ENCODE measurements at regions not wholly inside any gene's neighbourhood (a gene's known extent, or its start where the extent isn't known, plus 50 kb on each side); places are given as distances from the start of the nearest gene placed in this dataset.

GRCh38 chr2:2889646-2890045 is 488.0 kb downstream of the EIPR1 start:
- Histone ChIP-seq H3K27me3 (ENCODE audit: insufficient read depth, low read depth, severe bottlenecking) (no peaks in the 10 kb centered on the region), H3K27ac (no peak overlapping the region), H3K36me3 (no peaks in the 10 kb centered on the region), H3K9me3 (ENCODE audit: severe bottlenecking) (no peaks in the 10 kb centered on the region), H3K4me3 (ENCODE audit: low read depth, low read length) (no peak overlapping the region)
- DNase-seq = no peak
- TF ChIP-seq, protein P1, sequence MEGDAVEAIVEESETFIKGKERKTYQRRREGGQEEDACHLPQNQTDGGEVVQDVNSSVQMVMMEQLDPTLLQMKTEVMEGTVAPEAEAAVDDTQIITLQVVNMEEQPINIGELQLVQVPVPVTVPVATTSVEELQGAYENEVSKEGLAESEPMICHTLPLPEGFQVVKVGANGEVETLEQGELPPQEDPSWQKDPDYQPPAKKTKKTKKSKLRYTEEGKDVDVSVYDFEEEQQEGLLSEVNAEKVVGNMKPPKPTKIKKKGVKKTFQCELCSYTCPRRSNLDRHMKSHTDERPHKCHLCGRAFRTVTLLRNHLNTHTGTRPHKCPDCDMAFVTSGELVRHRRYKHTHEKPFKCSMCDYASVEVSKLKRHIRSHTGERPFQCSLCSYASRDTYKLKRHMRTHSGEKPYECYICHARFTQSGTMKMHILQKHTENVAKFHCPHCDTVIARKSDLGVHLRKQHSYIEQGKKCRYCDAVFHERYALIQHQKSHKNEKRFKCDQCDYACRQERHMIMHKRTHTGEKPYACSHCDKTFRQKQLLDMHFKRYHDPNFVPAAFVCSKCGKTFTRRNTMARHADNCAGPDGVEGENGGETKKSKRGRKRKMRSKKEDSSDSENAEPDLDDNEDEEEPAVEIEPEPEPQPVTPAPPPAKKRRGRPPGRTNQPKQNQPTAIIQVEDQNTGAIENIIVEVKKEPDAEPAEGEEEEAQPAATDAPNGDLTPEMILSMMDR (IDR thresholded peaks at IDR 0.05; ENCODE audit: low read depth, low read length) = no peak

- DNase-seq = no peak
- Histone ChIP-seq H3K36me3 (no peaks in the 10 kb centered on the region), H3K4me3 (ENCODE audit: low read depth, low read length) (no peak overlapping the region), H3K27me3 (ENCODE audit: insufficient read depth, low read depth, severe bottlenecking) (no peaks in the 10 kb centered on the region), H3K9me3 (ENCODE audit: severe bottlenecking) (no peaks in the 10 kb centered on the region), H3K27ac (no peak overlapping the region)
- TF ChIP-seq, protein P1 (IDR thresholded peaks at IDR 0.05; ENCODE audit: low read depth, low read length) = no peak
These were observed 488.5 kb downstream of the EIPR1 start for GRCh38 chr2:2889141-2889540.

- H3K27ac ChIP-seq = no peak overlapping the region
- peaks cover 3% of the 10 kb centered on the region for H3K9me3 ChIP-seq (ENCODE audit: severe bottlenecking)
- no peaks in the 10 kb centered on the region for H3K27me3 ChIP-seq (ENCODE audit: insufficient read depth, low read depth, severe bottlenecking)
- TF ChIP-seq, protein P1 (IDR thresholded peaks at IDR 0.05; ENCODE audit: low read depth, low read length) = no peak
- no peak overlapping the region for H3K4me3 ChIP-seq (ENCODE audit: low read depth, low read length)
- no peaks in the 10 kb centered on the region for H3K36me3 ChIP-seq
- DNase-seq = no peak
These were observed 489.7 kb downstream of the EIPR1 start for GRCh38 chr2:2887772-2888387.

DNA sequence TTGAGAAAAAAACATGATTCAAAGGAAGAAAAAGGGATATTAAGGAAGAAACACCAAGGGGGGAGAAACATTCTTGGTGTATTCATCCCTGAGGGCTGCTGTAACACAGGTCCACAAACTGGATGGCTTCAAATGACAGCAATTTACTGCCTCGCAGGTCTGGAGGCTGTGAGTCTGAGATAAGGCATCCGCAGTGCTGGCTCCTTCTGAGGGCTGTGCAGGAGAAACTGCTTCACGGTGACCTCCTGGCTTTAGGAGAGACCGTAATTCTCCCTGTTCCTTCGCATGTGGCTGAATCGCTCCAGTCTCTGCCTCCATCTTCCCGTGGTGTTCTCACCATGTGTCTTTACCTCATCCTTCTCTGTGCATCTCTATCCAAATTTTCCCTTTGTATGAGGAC is 490.7 kb downstream of the EIPR1 start:
- H3K27me3 ChIP-seq (ENCODE audit: insufficient read depth, low read depth, severe bottlenecking) = no peaks in the 10 kb centered on the region
- peaks cover 9% of the 10 kb centered on the region for H3K9me3 ChIP-seq (ENCODE audit: severe bottlenecking)
- no peak for DNase-seq
- TF ChIP-seq, protein P1 (IDR thresholded peaks at IDR 0.05; ENCODE audit: low read depth, low read length) = no peak
- no peak overlapping the region for H3K27ac ChIP-seq
- H3K36me3 ChIP-seq = no peaks in the 10 kb centered on the region
- H3K4me3 ChIP-seq (ENCODE audit: low read depth, low read length) = no peak overlapping the region

DNA sequence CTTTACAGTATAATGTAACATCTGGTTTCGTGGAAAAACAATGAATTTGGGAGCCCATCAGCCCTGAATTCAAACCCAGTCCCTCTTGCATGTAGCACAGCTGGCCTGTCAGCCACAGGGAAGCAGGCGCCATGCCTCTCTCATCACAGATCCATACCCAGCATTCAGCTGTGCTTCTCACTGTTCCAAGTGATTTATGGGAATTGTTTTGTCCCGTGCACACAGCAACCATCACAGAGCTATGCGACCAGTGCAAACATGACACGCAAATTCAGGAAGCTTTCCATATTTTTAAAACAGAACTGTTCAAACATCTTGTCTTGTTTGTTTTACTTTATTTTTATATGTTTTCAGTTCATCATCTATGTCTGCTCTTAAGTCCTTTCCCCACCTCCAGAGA is 496.1 kb downstream of the EIPR1 start:
- Histone ChIP-seq H3K36me3 (no peaks in the 10 kb centered on the region), H3K9me3 (ENCODE audit: severe bottlenecking) (peaks cover 18% of the 10 kb centered on the region), H3K27me3 (ENCODE audit: insufficient read depth, low read depth, severe bottlenecking) (no peaks in the 10 kb centered on the region), H3K4me3 (ENCODE audit: low read depth, low read length) (no peak overlapping the region), H3K27ac (no peak overlapping the region)
- DNase-seq = no peak
- TF ChIP-seq, protein P1 (IDR thresholded peaks at IDR 0.05; ENCODE audit: low read depth, low read length) = no peak

DNA sequence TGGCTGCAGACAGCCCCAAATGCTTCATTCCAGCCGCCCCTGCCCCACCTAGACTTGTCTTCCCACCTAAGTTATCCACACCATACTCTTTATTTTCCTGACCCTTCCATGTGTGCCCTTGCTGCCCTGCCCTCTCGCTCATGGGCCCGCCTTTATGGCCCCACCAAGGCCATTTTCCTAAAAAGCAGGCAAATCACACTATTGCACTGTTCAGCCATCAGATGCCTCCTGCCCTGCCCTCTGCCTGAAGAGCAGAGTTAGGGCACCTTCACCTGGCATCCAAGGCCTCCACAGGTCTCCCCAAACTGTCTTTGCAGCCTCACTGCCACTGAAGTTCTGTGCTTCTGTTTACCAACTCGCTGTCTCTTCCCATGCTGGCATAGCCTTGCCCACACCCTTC is 496.7 kb downstream of the EIPR1 start:
- TF ChIP-seq, protein P1 (IDR thresholded peaks at IDR 0.05; ENCODE audit: low read depth, low read length) = no peak
- H3K27ac ChIP-seq = no peak overlapping the region
- H3K4me3 ChIP-seq (ENCODE audit: low read depth, low read length) = no peak overlapping the region
- H3K36me3 ChIP-seq = no peaks in the 10 kb centered on the region
- H3K9me3 ChIP-seq (ENCODE audit: severe bottlenecking) = peaks cover 18% of the 10 kb centered on the region
- no peaks in the 10 kb centered on the region for H3K27me3 ChIP-seq (ENCODE audit: insufficient read depth, low read depth, severe bottlenecking)
- DNase-seq = no peak

Data from WERI-Rb-1 (cell line).